ENCODE measurements at regions not wholly inside any gene's neighbourhood (a gene's known extent, or its start where the extent isn't known, plus 50 kb on each side); places are given as distances from the start of the nearest gene placed in this dataset.

- DNase-seq (ENCODE audit: low read depth in 2 of 2), result no peak
Measured at GRCh38 chr11:91813263-91813662, 411.4 kb upstream of the FAT3 start.

GRCh38 chr11:91810871-91811270 lies 413.7 kb upstream of the FAT3 start:
- DNase-seq (ENCODE audit: low read depth in 2 of 2), result no peak

GRCh38 chr11:91805293-91805692 lies 419.3 kb upstream of the FAT3 start:
- no peak for DNase-seq (ENCODE audit: low read depth in 2 of 2)

GRCh38 chr11:91804042-91804441 lies 420.6 kb upstream of the FAT3 start:
- no peak for DNase-seq (ENCODE audit: low read depth in 2 of 2)

- no peak for DNase-seq (ENCODE audit: low read depth in 2 of 2)
Measured at GRCh38 chr11:91802475-91802874, 422.1 kb upstream of the FAT3 start.

- DNase-seq (ENCODE audit: low read depth in 2 of 2), result no peak
Measured at GRCh38 chr11:91800208-91800914, 424.3 kb upstream of the FAT3 start.

- DNase-seq (ENCODE audit: low read depth in 2 of 2), result no peak
Measured at GRCh38 chr11:91798240-91798639, 426.4 kb upstream of the FAT3 start.

- DNase-seq (ENCODE audit: low read depth in 2 of 2), result no peak
Measured at GRCh38 chr11:91796999-91797398, 427.6 kb upstream of the FAT3 start.

- DNase-seq (ENCODE audit: low read depth in 2 of 2), result no peak
Measured at GRCh38 chr11:91795139-91795887, 429.3 kb upstream of the FAT3 start.

GRCh38 chr11:91794146-91794545 lies 430.5 kb upstream of the FAT3 start:
- no peak for DNase-seq (ENCODE audit: low read depth in 2 of 2)

- no peak for DNase-seq (ENCODE audit: low read depth in 2 of 2)
Measured at GRCh38 chr11:91792779-91793262, 431.8 kb upstream of the FAT3 start.

GRCh38 chr11:91791171-91791468 lies 433.5 kb upstream of the FAT3 start:
- DNase-seq (ENCODE audit: low read depth in 2 of 2), result no peak

GRCh38 chr11:91790346-91791170 lies 434.1 kb upstream of the FAT3 start:
- DNase-seq (ENCODE audit: low read depth in 2 of 2), result no peak

GRCh38 chr11:91788764-91789163 lies 435.9 kb upstream of the FAT3 start:
- no peak for DNase-seq (ENCODE audit: low read depth in 2 of 2)

GRCh38 chr11:91786097-91786496 lies 438.5 kb upstream of the FAT3 start:
- DNase-seq (ENCODE audit: low read depth in 2 of 2), result no peak

- no peak for DNase-seq (ENCODE audit: low read depth in 2 of 2)
Measured at GRCh38 chr11:91783173-91783572, 441.4 kb upstream of the FAT3 start.

- DNase-seq (ENCODE audit: low read depth in 2 of 2), result no peak
Measured at GRCh38 chr11:91778758-91779157, 445.9 kb upstream of the FAT3 start.

GRCh38 chr11:91776655-91777054 lies 448.0 kb upstream of the FAT3 start:
- no peak for DNase-seq (ENCODE audit: low read depth in 2 of 2)

GRCh38 chr11:91773090-91773489 lies 451.5 kb upstream of the FAT3 start:
- DNase-seq (ENCODE audit: low read depth in 2 of 2), result no peak

GRCh38 chr11:91771961-91772360 lies 452.7 kb upstream of the FAT3 start:
- no peak for DNase-seq (ENCODE audit: low read depth in 2 of 2)

- no peak for DNase-seq (ENCODE audit: low read depth in 2 of 2)
Measured at GRCh38 chr11:91768783-91769182, 455.8 kb upstream of the FAT3 start.

- DNase-seq (ENCODE audit: low read depth in 2 of 2), result no peak
Measured at GRCh38 chr11:91763331-91763730, 461.3 kb upstream of the FAT3 start.
